ENCODE measurements at regions not wholly inside any gene's neighbourhood (a gene's known extent, or its start where the extent isn't known, plus 50 kb on each side); places are given as distances from the start of the nearest gene placed in this dataset.

GRCh38 chr4:127309369-127310102 is 323.2 kb upstream of the INTU start:
- TF ChIP-seq ZNF274 (IDR thresholded peaks at IDR 0.05; ENCODE audit: low read depth, low read length) = no peak
- no peak for TF ChIP-seq YY1 (IDR thresholded peaks at IDR 0.05; ENCODE audit: insufficient read depth, insufficient read length)
- TF ChIP-seq SUZ12 (IDR thresholded peaks at IDR 0.05; ENCODE audit: extremely low read depth, insufficient read depth, insufficient read length) = no peak
